ENCODE measurements at regions not wholly inside any gene's neighbourhood (a gene's known extent, or its start where the extent isn't known, plus 50 kb on each side); places are given as distances from the start of the nearest gene placed in this dataset.

DNA sequence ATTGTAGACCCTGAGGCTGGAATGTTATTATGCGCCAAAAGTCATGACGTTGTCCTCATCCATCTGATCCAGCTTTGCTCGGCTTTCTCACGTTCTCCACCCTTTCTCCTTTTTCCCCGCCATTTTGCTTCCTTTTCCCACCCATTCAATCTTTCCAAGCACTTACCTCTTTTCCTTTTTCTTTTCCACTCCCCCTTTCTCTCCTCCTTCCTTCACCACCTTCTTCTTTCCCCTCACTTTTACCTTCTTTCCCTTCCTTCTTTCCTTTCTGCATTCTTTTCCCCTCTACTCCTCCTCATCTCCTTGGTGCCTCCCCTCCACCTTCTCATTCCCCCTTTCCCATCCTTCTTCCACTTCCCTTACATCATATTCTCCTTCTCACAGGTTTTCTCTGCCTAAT, 304.8 kb upstream of the TSHZ2 start:
- no peaks in the 10 kb centered on the region for H3K36me3 ChIP-seq
- no peak overlapping the region for H3K4me3 ChIP-seq
- H3K27me3 ChIP-seq, result 0 out of 2 replicates have a peak, but pooled peaks cover 3% of the 10 kb centered on the region
- H3K9me3 ChIP-seq (replicated peaks), result no peaks in the 10 kb centered on the region
- no peak for DNase-seq
- no peak overlapping the region for H3K27ac ChIP-seq
- H3K4me1 ChIP-seq, result no peaks in the 10 kb centered on the region

DNA sequence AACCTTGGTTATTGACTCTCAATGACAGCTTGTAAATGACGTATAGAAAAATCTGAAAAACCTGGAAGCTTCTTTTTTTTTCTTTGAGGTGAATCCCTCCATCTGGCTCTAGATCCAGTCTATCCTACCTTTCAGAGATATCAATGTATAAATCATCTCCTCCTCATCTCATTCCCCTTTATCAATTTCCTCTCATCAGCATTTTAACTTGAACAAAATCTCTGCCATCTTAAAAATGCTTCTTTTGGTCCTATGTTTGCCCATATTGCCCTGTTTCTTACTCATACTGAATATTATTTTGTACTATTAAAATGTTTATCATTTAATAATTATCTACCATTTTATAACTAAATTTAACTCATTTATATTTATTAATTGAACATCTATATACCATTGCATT, 306.7 kb upstream of the TSHZ2 start:
- Histone ChIP-seq H3K27me3 (peaks cover 3% of the 10 kb centered on the region; the same call in 1 of the 2 replicates), H3K4me3 (no peak overlapping the region), H3K9me3 (replicated peaks) (no peaks in the 10 kb centered on the region), H3K27ac (no peak overlapping the region), H3K4me1 (no peaks in the 10 kb centered on the region), H3K36me3 (no peaks in the 10 kb centered on the region)
- no peak for DNase-seq

DNA sequence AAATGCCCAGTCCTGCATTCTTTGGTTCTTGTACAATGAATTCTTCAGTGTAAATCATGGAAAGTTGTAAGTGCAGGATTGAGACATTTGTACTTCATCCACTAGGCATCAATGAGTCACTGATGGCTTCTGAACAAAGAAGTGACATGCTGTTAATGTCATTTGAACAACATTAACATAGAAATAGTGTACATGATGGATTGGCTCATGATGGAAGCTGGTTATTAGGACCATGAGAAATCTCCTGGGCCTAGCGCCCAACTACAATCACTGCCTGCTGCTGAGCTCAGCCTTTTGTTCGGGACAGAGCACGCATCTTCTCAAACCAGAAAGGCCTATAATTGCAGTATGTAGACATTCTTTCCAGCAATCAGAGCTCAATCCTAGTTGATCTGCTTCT, 316.8 kb upstream of the TSHZ2 start:
- Histone ChIP-seq H3K27me3 (0 out of 2 replicates have a peak, but pooled peaks cover 4% of the 10 kb centered on the region), H3K4me1 (no peaks in the 10 kb centered on the region), H3K4me3 (no peak overlapping the region), H3K9me3 (replicated peaks) (no peaks in the 10 kb centered on the region), H3K27ac (no peak overlapping the region), H3K36me3 (no peaks in the 10 kb centered on the region)
- no peak for DNase-seq

DNA sequence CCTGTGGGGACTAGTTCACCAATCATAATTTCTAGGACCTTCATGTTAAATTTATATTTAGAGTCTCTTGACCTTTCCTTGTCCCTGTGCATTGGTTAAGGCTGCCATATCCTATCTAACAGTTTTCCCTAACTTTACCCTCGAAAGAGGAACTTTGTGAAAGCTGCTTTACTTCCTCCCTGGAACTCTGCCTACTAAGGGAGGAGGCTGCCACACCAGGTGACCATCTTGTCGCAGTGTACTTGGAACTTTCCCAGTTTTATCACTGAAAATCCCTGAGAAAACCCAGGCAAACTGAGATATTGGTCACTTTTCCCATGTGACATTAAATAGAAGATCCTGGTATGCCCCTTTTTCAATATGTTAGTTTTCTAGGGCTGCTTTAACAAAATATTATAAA, 317.6 kb upstream of the TSHZ2 start:
- no peaks in the 10 kb centered on the region for H3K9me3 ChIP-seq (replicated peaks)
- DNase-seq, result no peak
- no peaks in the 10 kb centered on the region for H3K36me3 ChIP-seq
- no peak overlapping the region for H3K4me3 ChIP-seq
- H3K4me1 ChIP-seq, result no peaks in the 10 kb centered on the region
- H3K27me3 ChIP-seq, result no peaks in the 10 kb centered on the region
- H3K27ac ChIP-seq, result no peak overlapping the region

DNA sequence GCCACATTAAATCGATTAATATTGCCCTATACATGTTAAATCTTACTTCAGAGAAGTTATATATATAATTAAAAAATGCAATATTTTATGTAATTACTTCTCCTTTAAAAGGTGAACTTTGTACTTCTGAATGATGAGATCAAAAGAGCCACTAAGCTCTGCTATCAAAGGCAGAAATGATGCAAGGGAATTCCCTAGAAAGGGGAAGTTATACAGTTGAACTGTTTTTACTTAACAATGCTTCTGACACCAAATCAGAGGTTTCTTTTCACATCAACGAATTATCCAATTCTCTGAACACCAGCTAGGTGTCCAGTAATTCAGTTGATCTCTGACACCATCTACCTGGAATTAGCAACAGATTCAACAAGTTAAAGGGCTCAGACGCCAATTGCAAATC, 319.9 kb upstream of the TSHZ2 start:
- Histone ChIP-seq H3K4me3 (no peak overlapping the region), H3K9me3 (replicated peaks) (no peaks in the 10 kb centered on the region), H3K36me3 (no peaks in the 10 kb centered on the region), H3K27me3 (peaks cover 4% of the 10 kb centered on the region; the same call in 1 of the 2 replicates), H3K27ac (no peak overlapping the region), H3K4me1 (no peaks in the 10 kb centered on the region)
- DNase-seq, result no peak

DNA sequence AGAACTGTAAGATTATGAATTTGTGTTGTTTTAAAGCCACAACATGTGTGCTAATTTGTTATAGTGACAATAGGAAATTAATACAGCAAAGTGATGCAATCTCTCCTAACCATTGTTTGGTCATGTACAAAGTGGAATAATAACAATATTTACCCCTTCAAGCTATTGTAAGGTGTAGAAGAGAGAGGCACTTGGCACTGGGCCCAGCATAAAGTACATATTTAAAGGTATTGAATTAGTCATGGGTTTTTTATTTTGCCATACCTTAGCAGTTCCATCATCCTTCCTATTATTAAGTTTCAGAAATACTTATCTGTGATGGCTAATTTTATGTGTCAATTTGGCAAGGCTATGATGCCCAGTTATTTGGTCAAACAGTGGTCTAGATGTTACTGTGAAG, 322.4 kb upstream of the TSHZ2 start:
- no peak overlapping the region for H3K27ac ChIP-seq
- peaks cover 13% of the 10 kb centered on the region for H3K27me3 ChIP-seq
- H3K4me1 ChIP-seq, result no peaks in the 10 kb centered on the region

DNA sequence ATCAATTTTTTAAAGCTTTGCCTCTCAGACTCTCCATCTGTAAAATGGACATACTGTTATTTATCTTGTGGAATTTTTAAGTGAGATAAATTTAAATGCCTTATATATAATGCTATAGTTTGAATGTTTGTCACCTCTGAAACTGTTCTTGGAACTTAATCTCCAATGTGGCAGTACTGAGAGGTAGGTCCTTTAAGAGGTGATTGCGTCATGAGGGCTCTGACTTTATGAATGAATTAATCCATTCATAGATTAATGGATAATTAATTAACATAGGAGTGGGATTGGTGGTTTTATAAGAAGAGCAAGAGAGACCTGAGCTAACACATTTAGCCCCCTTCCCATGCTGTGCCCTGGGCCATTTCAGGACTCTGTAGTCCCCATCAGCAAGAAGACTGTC, 326.3 kb upstream of the TSHZ2 start:
- Histone ChIP-seq H3K4me1 (no peaks in the 10 kb centered on the region), H3K9me3 (replicated peaks) (no peaks in the 10 kb centered on the region), H3K4me3 (no peak overlapping the region), H3K27me3 (peaks cover 13% of the 10 kb centered on the region), H3K36me3 (no peaks in the 10 kb centered on the region), H3K27ac (no peak overlapping the region)
- DNase-seq, result no peak

More for the DNA sequence above, 322.4 kb upstream of the TSHZ2 start:
- H3K4me3 ChIP-seq, result no peak overlapping the region
- no peaks in the 10 kb centered on the region for H3K9me3 ChIP-seq (replicated peaks)
- DNase-seq, result no peak
- no peaks in the 10 kb centered on the region for H3K36me3 ChIP-seq

DNA sequence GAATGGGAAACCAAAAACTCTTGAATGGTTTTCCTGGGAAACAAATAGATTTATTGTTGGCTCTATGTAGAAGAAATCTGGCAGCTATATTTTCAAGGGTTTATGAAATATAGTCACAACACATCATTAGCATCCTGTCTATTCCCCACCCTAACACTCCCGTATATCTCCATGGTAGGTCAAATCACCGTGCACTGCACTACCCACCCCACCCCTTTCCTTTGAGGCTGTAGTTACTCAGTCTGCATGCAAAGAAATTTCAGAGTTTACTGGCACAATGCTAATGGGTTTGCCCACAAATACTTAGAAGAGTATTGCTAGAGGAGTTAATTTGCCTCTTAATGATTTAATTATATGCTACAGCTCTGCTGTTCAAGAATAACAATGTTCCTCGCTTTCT, 329.1 kb upstream of the TSHZ2 start:
- Histone ChIP-seq H3K27ac (no peak overlapping the region), H3K27me3 (peaks cover 8% of the 10 kb centered on the region), H3K9me3 (replicated peaks) (no peaks in the 10 kb centered on the region), H3K4me1 (no peaks in the 10 kb centered on the region), H3K36me3 (no peaks in the 10 kb centered on the region), H3K4me3 (no peak overlapping the region)
- no peak for DNase-seq

DNA sequence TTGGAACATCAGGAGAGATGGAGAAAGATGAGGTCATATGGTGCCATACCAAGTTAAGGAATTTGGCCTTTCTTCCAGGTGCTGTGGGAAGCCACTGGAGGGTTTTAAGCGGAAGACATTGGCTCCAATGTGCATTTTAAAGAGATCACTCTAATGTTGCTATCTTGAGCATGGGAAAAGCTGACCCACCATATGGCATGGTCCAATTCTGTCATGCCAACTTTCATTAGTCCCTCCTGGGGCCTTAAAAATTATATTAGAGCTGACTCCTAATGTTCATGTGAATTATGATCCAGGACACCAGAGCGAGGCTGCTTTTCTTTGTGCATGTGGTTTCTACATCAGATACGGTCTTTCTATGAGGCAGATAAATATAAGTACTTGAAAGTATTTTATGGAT, 335.0 kb upstream of the TSHZ2 start:
- no peak for DNase-seq
- no peaks in the 10 kb centered on the region for H3K36me3 ChIP-seq
- H3K4me3 ChIP-seq, result no peak overlapping the region
- 0 out of 2 replicates have a peak, but pooled peaks cover 3% of the 10 kb centered on the region for H3K27me3 ChIP-seq
- no peaks in the 10 kb centered on the region for H3K9me3 ChIP-seq (replicated peaks)
- H3K27ac ChIP-seq, result no peak overlapping the region
- no peaks in the 10 kb centered on the region for H3K4me1 ChIP-seq

DNA sequence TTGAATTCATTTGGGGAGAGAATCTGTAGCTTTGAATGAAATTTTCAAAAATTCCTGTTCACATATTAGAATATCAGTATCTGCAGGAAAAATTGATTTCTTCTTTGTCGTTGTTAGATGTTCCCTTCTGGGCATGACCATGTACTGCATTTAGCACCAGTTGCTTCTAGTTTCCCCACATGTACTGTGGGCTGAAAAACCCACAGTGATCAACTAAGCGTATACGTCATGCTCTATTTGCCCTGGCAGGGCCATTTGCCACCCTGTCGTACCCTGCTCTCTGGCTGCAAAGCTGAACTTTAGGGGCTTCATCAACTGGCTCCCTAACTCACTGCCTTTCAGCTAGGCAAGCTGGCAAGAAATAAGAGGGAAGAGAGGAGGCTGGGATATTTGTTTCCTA, 340.7 kb upstream of the TSHZ2 start:
- DNase-seq, result no peak
- no peak overlapping the region for H3K4me3 ChIP-seq
- no peak overlapping the region for H3K27ac ChIP-seq
- H3K4me1 ChIP-seq, result no peaks in the 10 kb centered on the region
- no peaks in the 10 kb centered on the region for H3K9me3 ChIP-seq (replicated peaks)
- no peaks in the 10 kb centered on the region for H3K36me3 ChIP-seq
- no peaks in the 10 kb centered on the region for H3K27me3 ChIP-seq

DNA sequence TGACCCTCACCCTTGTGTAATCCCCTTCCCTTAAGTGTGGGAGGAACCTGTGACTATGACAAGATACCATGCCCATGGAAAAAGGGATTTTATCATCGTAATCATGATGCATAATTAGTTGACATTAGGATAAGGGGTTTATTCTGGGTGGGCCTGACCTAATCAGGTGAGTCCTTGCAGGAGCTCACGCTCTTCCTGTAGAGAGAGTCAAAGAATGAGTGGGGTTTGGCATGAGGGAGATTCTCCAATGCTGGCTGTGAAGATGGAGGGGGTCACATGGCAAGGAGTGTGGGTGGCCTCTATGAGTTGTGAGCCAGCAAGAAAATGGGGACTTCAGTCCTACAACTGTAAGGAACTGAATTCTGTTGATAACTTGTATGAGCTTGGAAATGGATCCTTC, 342.0 kb upstream of the TSHZ2 start:
- no peak overlapping the region for H3K27ac ChIP-seq
- no peak for DNase-seq
- no peak overlapping the region for H3K4me3 ChIP-seq
- H3K4me1 ChIP-seq, result no peaks in the 10 kb centered on the region
- H3K27me3 ChIP-seq, result no peaks in the 10 kb centered on the region
- H3K9me3 ChIP-seq (replicated peaks), result no peaks in the 10 kb centered on the region
- H3K36me3 ChIP-seq, result no peaks in the 10 kb centered on the region

DNA sequence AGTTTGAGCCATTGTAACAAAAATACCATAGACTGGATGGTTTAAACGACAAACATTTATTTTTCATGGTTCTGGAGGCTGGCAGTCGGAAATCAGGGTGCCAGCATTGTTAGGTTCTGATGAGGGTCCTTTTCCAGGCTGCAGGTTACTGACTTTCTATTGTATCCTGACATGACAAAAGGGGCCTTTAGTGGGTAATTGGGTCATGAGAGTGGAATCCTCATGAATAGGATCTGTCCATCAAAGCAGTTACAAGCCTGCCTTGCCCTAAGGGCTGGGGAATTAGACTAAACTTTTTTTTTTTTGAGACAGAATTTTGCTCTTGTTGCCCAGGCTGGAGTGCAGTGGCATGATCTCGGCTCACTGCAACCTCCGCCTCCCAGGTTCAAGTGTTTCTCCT, 347.9 kb upstream of the TSHZ2 start:
- no peaks in the 10 kb centered on the region for H3K9me3 ChIP-seq (replicated peaks)
- no peak overlapping the region for H3K4me3 ChIP-seq
- H3K36me3 ChIP-seq, result no peaks in the 10 kb centered on the region
- H3K27me3 ChIP-seq, result no peaks in the 10 kb centered on the region; the same call in 1 of the 2 replicates
- H3K4me1 ChIP-seq, result no peaks in the 10 kb centered on the region
- no peak overlapping the region for H3K27ac ChIP-seq
- no peak for DNase-seq

DNA sequence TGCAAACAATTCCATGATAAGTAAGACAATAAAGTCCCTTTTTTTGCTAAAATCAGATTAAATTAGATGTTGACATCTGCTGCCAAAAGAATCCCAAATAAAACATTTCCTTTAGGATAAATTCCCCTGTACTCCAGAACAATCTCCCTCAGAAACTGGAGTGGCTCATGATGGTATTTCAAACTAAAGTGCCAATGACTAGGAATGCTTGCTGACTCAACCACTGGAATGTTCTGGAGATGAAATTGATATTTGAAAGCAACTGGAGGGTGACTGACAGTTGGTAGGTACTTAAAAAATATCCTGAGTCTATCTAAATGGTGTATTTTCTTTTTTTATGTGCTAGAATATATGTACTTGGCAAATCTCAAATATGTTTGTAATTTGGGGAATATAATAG, 350.1 kb upstream of the TSHZ2 start:
- Histone ChIP-seq H3K36me3 (no peaks in the 10 kb centered on the region), H3K27me3 (peaks cover 12% of the 10 kb centered on the region; the same call in 1 of the 2 replicates), H3K4me1 (no peaks in the 10 kb centered on the region), H3K27ac (no peak overlapping the region), H3K9me3 (replicated peaks) (no peaks in the 10 kb centered on the region), H3K4me3 (no peak overlapping the region)
- DNase-seq, result no peak

DNA sequence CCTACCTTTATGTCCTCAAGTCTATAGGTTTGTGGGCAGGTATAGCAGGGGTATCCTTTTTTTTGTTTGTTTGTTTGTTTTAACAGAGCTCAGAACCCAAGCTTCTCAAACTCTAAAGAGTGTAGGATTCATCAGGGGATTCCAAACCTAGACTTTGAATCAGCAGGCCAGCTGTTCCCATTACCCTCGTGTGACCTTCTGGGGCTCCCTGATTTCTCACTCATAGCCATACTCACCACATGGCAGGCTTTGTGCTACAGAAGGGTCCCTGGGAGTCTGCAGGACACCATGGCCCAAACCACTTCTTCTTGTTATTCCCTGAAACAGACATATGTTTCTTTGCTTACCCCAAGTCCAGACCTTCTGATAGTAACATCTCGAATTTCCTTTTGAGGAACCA, 350.8 kb upstream of the TSHZ2 start:
- no peak overlapping the region for H3K4me3 ChIP-seq
- peaks cover 17% of the 10 kb centered on the region; the same call in 1 of the 2 replicates for H3K27me3 ChIP-seq
- no peaks in the 10 kb centered on the region for H3K9me3 ChIP-seq (replicated peaks)
- H3K27ac ChIP-seq, result no peak overlapping the region
- H3K36me3 ChIP-seq, result no peaks in the 10 kb centered on the region
- H3K4me1 ChIP-seq, result no peaks in the 10 kb centered on the region
- no peak for DNase-seq

DNA sequence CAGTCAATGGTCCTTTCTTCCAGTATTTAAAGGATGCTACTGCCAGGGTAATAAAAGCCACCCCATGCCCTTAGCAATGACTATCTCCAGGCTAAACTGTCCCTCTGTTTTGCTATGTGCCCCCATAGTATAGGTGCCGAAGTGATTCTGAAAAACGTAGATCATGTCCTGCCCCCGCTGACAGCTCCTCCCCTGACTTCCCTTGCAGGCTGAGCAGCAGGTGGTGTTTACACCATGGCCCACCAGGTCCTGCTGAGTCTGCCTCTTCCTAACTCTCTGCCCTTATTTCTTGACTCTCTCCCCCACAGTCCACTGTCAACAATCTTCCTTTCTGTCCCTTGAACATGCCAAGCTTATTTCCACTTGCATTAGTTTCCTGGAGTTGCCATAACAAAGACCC, 352.5 kb upstream of the TSHZ2 start:
- no peak for DNase-seq
- Histone ChIP-seq H3K27ac (no peak overlapping the region), H3K36me3 (no peaks in the 10 kb centered on the region), H3K9me3 (replicated peaks) (no peaks in the 10 kb centered on the region), H3K4me1 (no peaks in the 10 kb centered on the region), H3K27me3 (peaks cover 25% of the 10 kb centered on the region; the same call in 1 of the 2 replicates), H3K4me3 (no peak overlapping the region)

DNA sequence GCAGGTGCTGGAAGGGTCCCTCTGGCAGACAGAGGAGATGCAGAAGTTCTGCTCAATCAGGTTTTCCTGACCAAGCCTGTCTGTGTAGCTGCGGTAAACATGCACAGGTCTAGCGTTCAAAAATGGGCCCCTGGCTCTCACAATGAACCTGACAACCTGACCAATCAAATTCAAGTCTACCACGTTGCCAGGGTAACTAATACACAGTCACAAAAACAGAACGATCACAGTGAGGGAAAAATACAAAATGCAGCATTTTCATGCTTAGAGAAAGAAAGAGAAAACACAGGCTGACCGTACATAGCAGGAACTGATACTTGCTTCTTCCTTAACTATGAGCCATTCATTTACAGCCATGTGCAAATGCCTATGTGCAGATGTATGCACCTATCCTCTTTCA, 353.1 kb upstream of the TSHZ2 start:
- Histone ChIP-seq H3K4me1 (no peaks in the 10 kb centered on the region), H3K36me3 (no peaks in the 10 kb centered on the region), H3K27ac (no peak overlapping the region), H3K4me3 (no peak overlapping the region), H3K27me3 (peaks cover 25% of the 10 kb centered on the region), H3K9me3 (replicated peaks) (no peaks in the 10 kb centered on the region)
- DNase-seq, result no peak

DNA sequence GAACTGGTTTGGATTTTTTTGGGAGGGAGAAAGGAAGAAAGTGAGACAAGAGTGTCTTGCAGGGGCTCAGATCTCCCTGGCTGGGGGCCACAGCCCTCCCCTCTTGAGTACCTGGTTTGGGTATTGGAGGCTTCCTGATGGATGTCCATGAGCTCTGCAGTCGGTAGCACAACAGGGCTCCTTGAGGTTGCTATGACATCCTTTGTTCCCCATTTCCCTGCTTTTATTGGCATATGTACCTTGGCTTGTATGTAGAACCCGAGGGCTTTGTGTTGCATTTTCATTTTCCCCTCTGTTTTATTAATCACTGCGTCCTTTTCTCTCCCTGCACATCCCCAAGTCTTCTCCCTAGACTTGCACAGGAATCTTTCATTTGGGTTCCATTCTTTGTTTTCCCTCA, 355.5 kb upstream of the TSHZ2 start:
- no peaks in the 10 kb centered on the region for H3K4me1 ChIP-seq

More for the DNA sequence above, 355.5 kb upstream of the TSHZ2 start:
- Histone ChIP-seq H3K27me3 (peaks cover 25% of the 10 kb centered on the region), H3K27ac (no peak overlapping the region), H3K36me3 (no peaks in the 10 kb centered on the region), H3K9me3 (replicated peaks) (no peaks in the 10 kb centered on the region), H3K4me3 (no peak overlapping the region)
- no peak for DNase-seq
